Dedifferentiated amniotic fluid mesenchymal stem cell (primary cell): ENCODE measurements at regions not wholly inside any gene's neighbourhood (a gene's known extent, or its start where the extent isn't known, plus 50 kb on each side); places are given as distances from the start of the nearest gene placed in this dataset.
"Not testable (repeated sequence)": the region's sequence is repeated elsewhere in the genome, so short reads cannot be mapped to it uniquely, and the experiment has no call there.

Source experiments
- DNase-seq: peaks from one replicate; pipeline ENCODE4 v3.0.0-alpha.2; 2016; ENCODE audit errors: extremely low spot score

DNA sequence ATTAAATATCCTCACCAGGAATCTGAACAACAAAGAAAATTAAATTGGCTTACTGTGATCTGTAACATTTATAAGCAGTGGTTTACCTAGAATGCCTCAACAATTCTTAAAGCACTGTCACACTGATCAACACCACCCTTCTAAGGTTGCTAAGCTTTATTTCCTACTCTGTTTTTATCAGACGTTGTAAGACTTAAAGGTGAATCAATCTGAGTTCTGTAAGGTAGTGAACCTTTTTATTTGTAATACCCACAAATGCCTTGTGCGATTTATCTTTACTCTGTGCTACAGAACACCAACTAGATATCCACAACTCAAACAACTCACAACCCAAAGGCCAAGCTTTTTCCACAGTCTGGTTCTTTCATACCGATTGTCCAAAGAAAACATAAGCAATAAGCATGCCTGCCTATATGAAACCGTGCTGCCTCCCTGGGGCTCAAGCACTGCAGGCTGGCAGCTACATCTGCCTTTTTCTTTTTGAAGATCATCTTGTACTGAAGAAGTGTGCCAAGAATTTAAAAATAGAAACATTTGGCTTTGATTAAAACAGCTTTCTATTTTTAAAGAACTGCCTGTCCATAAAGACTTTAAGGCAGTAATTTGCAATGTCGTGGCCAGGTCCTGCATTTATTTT, 490.7 kb downstream of the NUP35 start:
- no peak for DNase-seq

- no peak for DNase-seq
Observed at GRCh38 chr2:183623227-183623626, 499.0 kb downstream of the NUP35 start.

DNA sequence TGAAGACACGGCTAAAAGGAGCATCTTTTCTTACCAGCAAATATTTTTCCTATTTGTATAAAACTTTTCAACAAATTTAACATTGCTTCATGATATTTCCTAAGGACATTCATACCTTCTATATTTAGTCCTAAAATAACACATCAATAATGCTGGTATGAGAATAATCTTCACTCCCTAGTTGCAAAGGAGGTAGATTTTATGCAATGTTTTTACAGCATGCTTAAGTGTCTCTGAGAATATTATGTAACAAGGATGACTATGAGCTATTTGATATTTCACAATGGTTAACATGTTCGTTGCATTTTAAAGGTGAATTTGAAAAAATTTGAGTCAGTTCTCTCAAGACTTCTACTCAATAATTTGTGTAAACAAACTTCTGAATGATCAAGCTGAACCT, 506.7 kb downstream of the NUP35 start:
- no peak for DNase-seq

DNA sequence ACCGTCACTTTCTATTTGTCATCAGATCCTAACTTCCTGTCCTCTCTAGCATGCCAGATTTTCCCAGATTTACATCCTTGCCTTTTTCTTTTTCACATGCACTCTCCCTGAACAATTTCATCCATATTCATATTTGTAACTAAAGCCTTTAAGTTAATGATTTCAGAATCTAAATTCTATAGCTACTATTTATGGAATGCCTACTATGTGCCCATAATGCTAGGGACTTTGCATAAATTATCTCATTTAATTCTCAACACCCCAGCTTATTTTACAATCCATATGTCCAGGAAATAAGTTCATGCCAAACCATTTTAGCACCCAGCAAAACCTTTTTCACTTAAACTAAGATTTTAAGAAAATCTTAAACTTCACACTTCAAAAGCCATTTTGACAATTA, 531.9 kb downstream of the NUP35 start:
- no peak for DNase-seq

GRCh38 chr2:183665425-183665824, 541.2 kb downstream of the NUP35 start:
- no peak for DNase-seq

GRCh38 chr2:183666031-183666430, 541.8 kb downstream of the NUP35 start:
- DNase-seq: no peak

DNA sequence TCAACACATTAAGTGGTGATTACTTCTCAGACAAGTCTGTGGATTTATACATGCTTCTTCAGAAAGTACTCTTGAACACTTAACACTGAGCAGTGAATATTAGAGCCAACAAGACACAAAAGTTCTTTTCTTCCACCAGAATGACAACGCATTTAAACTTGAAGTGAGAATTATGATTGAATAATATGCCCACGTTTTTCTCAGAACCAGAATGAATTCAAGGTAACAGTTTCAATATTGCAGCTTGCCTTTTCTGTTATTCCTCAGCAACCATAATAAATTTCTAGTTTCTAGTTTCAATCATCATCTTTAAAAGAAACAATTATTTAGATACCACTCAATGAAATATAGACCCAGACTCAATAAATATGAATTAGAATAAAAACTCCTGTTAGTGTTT, 547.0 kb downstream of the NUP35 start:
- DNase-seq: no peak

GRCh38 chr2:183678908-183679307, 554.7 kb downstream of the NUP35 start:
- no peak for DNase-seq

DNA sequence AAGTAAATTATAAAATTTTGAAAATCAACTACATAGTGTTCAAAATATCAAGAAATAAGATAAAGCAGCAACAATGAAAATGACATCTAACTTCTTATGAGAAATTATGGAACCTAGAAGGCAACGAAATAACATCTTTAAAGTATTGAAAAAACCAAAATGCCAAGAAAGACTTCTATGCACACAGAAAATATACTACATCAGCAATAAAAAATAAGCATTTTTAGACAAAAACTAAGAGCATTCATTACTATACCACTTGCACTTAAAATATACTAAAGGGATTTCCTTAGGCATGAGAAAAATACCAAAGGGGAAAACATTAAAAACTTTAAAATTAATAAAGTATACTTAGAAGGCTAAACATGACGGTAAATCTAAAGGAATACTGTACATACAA, 556.3 kb downstream of the NUP35 start:
- DNase-seq: no peak

- no peak for DNase-seq
Observed at GRCh38 chr2:183684686-183685085, 560.4 kb downstream of the NUP35 start.

DNA sequence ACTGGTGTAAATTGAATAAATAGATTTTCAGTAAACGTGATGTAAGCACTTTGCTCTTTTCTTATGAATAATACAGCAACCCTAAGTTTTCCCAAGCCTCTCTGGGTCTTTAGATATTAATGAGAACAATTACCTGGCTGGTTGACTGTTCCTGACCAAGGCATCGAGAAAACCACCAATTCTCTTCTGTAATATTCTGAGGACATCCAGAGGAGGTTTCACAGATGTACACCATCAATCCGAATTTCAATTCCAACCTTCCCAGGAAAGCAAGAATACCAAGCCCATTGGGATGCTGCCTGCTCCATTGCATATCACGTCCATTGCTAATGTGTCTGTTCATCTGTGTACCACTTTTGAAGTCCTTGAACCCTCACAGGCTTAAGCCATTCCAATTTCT, 571.8 kb downstream of the NUP35 start:
- DNase-seq: no peak

GRCh38 chr2:183709829-183710228, 585.6 kb downstream of the NUP35 start:
- no peak for DNase-seq

DNA sequence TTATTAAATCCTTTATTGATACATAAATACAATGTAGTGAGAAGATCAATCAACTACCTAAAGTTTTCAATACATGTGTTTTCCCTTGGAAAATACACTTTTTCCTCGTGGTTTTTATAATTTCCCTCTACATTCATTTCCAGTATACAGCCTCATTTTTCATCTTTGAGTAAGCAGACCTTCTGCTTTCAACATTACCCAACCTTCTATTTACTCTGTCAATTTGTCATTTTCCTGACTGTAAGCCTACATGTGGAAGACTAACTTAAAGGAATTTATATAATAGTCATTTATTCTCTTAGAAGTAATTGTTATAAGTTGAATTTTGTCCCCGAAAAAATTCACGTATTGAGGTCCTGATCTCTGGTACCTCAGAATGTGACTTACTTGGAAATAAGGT, 594.0 kb downstream of the NUP35 start:
- no peak for DNase-seq

- DNase-seq: no peak
Observed at GRCh38 chr2:183723278-183723677, 599.0 kb downstream of the NUP35 start.

DNA sequence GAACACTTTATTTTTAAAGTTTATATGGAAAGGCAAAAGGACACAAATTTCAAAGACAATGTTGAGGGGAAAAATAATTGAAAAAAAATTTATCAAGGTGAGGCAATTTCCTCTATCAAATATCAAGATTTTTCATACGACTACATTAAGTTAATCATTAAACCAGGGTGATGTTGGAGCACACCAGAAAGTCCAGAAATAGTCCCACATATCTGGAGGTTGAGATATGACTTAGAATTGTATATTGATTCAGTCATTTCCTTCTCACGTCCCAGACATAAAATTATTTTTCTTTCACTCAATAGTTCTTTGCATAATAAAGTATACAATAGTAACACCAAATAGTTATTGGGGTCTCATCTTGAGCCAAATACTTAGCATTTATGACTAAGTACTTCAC, 605.1 kb downstream of the NUP35 start:
- DNase-seq: no peak

GRCh38 chr2:183740241-183740640, 616.0 kb downstream of the NUP35 start:
- DNase-seq: no peak

- no peak for DNase-seq
Observed at GRCh38 chr2:183752571-183752970, 628.3 kb downstream of the NUP35 start.

- no peak for DNase-seq
Observed at GRCh38 chr2:183759033-183759432, 634.8 kb downstream of the NUP35 start.

DNA sequence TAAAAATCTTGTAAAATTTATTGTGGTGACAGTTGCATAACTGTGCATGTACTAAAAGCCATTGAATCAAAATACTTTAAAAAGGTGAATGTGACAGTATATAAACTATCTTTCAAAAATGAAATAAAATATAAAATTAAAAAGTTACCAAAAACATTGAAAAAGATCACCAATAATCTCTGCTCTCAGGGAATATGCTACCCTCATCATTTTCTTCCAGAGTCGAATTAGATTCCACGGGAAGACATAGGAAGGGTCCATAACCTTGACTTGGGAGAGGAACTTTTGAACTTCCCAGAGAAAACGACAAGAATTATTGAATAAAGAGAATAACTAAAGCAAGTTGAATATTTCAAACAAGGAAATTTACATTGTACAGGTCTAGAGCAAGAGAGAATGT, 649.5 kb downstream of the NUP35 start:
- no peak for DNase-seq

DNA sequence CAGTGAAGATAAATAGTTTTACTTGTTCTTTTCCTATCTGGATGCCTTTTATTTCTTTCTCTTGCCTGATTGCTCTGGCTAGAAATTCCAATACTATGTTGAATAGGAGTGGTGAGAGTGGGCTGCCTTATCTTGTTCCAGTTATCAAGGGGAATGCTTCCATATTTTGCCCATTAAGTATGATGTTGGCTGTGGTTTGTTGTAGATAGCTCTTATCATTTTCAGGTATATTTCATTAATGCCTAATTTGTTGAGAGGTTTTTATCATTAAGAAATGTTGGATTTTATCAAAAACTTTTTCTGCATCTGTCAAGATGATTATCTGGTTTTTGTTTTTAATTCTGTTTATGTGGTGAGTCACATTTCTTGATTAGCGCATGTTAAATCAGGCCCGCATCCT, 655.8 kb downstream of the NUP35 start:
- DNase-seq: no peak

- no peak for DNase-seq
Observed at GRCh38 chr2:183782436-183782835, 658.2 kb downstream of the NUP35 start.

DNA sequence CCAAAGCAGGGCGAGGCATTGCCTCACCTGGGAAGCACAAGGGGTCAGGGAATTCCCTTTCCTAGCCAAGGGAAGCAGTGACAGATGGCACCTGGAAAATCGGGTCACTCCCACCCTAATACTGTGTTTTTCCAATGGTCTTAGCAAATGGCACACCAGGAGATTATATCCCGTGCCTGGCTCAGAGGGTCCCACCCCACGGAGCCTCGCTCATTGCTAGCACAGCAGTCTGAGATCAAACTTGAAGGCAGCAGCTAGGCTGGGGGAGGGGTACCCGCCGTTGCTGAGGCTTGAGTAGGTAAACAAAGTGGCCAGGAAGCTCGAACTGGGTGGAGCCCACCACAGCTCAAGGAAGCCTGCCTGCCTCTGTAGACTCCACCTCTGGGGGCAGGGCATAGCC, 664.6 kb downstream of the NUP35 start:
- DNase-seq: not testable (repeated sequence)

- not testable (repeated sequence) for DNase-seq
Observed at GRCh38 chr2:183792165-183792924, 668.1 kb downstream of the NUP35 start.

- DNase-seq: no peak
Observed at GRCh38 chr2:183798535-183798934, 674.3 kb downstream of the NUP35 start.
